GM13976 (cell line): ENCODE measurements at regions not wholly inside any gene's neighbourhood (a gene's known extent, or its start where the extent isn't known, plus 50 kb on each side); places are given as distances from the start of the nearest gene placed in this dataset.

Experiments used
- DNase-seq: peaks from one replicate; pipeline ENCODE4 v3.0.0; 2012; ENCODE audit warnings: low spot score
- in situ Hi-C: fragments of 300-500 bp; cut with MboI; formaldehyde crosslinking; loops from one replicate; pipeline ENCODE4 v1.12.0; 2022; ENCODE audit warnings: low sequenced_read_pairs, mixed read lengths, inconsistent platforms; ENCODE audit not compliant: unreplicated experiment
- TF ChIP-seq, protein P1 (sequence below): IDR thresholded peaks from 2 replicates; pipeline ENCODE4 v1.5.1; 2012; ENCODE audit warnings: borderline replicate concordance, mild to moderate bottlenecking; ENCODE audit not compliant: insufficient read depth; ENCODE audit errors: extremely low read depth, missing control alignments, control extremely low read depth

- TF ChIP-seq, protein P1, sequence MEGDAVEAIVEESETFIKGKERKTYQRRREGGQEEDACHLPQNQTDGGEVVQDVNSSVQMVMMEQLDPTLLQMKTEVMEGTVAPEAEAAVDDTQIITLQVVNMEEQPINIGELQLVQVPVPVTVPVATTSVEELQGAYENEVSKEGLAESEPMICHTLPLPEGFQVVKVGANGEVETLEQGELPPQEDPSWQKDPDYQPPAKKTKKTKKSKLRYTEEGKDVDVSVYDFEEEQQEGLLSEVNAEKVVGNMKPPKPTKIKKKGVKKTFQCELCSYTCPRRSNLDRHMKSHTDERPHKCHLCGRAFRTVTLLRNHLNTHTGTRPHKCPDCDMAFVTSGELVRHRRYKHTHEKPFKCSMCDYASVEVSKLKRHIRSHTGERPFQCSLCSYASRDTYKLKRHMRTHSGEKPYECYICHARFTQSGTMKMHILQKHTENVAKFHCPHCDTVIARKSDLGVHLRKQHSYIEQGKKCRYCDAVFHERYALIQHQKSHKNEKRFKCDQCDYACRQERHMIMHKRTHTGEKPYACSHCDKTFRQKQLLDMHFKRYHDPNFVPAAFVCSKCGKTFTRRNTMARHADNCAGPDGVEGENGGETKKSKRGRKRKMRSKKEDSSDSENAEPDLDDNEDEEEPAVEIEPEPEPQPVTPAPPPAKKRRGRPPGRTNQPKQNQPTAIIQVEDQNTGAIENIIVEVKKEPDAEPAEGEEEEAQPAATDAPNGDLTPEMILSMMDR: no peak
- no peak for DNase-seq
- in situ Hi-C loops: no loop called here
Measured at GRCh38 chr1:47608296-47608875, 170.5 kb downstream of the FOXD2 start.

GRCh38 chr1:47611992-47612391 is 174.1 kb downstream of the FOXD2 start:
- no peak for DNase-seq
- TF ChIP-seq, protein P1: no peak
- in situ Hi-C loops: no loop called here

DNA sequence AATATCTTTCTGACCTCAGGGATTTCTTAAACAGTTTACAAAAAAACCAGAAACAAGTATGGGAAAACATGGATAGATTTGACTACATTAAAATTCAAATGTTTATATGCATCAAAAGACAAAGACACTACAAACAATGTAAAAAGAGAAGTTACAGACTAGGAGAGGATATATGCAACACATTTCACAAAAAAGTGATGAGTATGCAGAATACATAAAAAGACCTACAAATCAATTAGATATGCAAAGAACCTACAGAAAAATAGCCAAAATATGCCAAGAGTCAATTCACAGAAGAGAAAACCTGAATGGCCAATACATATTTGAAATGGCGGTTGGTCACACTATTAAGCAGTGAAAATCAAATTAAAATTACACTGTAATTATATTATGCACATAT is 175.0 kb downstream of the FOXD2 start:
- TF ChIP-seq, protein P1: no peak
- in situ Hi-C loops: no loop called here
- no peak for DNase-seq

- no peak for DNase-seq
- in situ Hi-C loops: no loop called here
- TF ChIP-seq, protein P1: no peak
Measured at GRCh38 chr1:47616036-47616435, 178.2 kb downstream of the FOXD2 start.

- no peak for DNase-seq
- in situ Hi-C loops: no loop called here
Measured at GRCh38 chr1:47616906-47617305, 179.1 kb downstream of the FOXD2 start.

GRCh38 chr1:47617381-47618221 is 179.8 kb downstream of the FOXD2 start:
- TF ChIP-seq, protein P1: no peak
- no peak for DNase-seq
- in situ Hi-C loops: no loop called here

More at GRCh38 chr1:47616906-47617305, 179.1 kb downstream of the FOXD2 start:
- TF ChIP-seq, protein P1: no peak
